ENCODE measurements at regions not wholly inside any gene's neighbourhood (a gene's known extent, or its start where the extent isn't known, plus 50 kb on each side); places are given as distances from the start of the nearest gene placed in this dataset.
"Not testable (repeated sequence)": the region's sequence is repeated elsewhere in the genome, so short reads cannot be mapped to it uniquely, and the experiment has no call there.

- DNase-seq (ENCODE audit: insufficient read length, low spot score) (no peak), FAIRE-seq (no peak)
- TF ChIP-seq CTCF (IDR thresholded peaks at IDR 0.05; ENCODE audit: insufficient read depth, missing control alignments) = no peak
These were observed 316.8 kb downstream of the TUSC7 start for GRCh38 chr3:117026401-117026800.

- no peak for FAIRE-seq
- DNase-seq (ENCODE audit: insufficient read length, low spot score) = no peak
- no peak for TF ChIP-seq CTCF (IDR thresholded peaks at IDR 0.05; ENCODE audit: insufficient read depth, missing control alignments)
These were observed 326.2 kb downstream of the TUSC7 start for GRCh38 chr3:117035745-117036144.

DNA sequence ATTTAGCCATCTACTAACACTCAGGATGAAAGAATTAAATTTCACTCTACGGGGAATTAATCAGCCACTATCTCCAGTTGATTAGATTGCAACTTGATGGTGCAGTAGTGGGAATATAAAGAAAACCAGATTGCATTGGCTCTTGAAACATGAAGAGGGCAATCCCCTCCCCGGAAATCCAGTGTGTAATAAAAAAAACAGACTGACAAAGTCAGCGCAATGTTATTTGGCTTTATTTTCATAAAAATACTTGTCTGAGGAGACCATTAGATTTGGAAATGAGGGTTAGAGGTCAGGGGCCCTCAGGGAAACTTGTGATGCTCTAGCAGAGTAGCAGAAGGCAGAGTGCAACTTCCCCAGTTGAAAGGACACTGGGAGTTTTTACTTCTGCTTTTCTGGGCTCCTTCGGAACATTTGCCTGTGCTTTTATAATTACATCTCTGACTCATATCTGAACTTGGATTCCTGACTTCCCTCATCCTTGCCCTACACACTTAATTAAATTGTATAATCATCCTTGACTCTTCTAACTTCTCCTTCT, 326.8 kb downstream of the TUSC7 start:
- TF ChIP-seq CTCF (IDR thresholded peaks at IDR 0.05; ENCODE audit: insufficient read depth, missing control alignments) = no peak
- FAIRE-seq = no peak
- DNase-seq (ENCODE audit: insufficient read length, low spot score) = no peak

DNA sequence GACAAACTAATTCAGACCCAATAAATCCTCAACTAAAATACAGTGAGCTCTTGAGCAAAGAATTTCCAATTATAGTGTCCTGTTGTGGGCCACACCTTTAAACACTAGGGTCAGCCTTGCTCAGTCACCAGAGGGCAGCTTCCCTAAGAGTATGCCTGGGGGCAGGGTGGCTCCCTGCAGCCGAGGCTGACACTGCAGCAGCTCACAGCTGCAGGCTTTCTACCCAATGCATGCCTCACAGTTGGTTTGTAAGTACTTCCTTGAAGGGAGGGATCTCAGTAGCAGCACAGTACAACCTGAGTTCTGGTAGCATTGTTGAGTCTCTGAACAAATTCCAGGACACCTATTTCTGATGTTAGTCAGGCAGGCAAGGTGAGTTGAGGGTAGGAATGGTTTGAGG, 335.6 kb downstream of the TUSC7 start:
- TF ChIP-seq CTCF (IDR thresholded peaks at IDR 0.05; ENCODE audit: insufficient read depth, missing control alignments) = no peak
- DNase-seq (ENCODE audit: insufficient read length, low spot score) = no peak
- no peak for FAIRE-seq

DNA sequence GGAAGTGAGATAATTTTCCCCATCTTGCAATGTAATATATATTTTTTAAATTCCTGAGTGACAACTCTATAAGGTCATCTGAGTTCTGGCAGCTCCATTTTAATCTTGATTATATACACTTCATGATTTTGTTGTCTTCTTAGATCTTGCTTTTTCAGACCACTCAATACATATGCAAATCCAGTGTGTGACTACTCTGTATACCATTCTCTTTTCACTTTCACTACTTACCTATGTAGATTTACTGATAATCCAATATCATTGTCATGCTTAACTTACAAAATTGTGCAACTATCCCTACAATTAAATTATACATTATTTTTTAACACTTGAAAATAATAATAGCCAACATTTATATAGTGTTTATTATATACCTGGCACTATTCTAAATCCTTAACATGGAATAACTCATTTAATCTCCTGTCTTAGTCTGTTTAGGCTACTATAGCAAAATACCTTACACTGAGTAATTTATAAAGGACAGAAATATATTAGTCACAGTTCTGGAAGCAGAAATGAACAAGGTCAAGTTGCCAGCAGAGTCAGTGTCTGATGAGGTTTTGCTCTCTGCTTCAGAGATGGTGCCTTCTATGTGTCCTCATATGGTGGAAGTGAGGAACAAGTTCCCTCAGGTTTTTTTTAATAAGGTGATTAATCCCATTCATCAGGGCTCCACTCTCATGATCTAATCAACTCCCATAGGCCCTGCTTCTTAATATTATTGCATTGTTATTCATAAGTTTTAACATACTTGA, 338.5 kb downstream of the TUSC7 start:
- no peak for TF ChIP-seq CTCF (IDR thresholded peaks at IDR 0.05; ENCODE audit: insufficient read depth, missing control alignments)
- FAIRE-seq (no peak), DNase-seq (ENCODE audit: insufficient read length, low spot score) (no peak)

- no peak for TF ChIP-seq CTCF (IDR thresholded peaks at IDR 0.05; ENCODE audit: insufficient read depth, missing control alignments)
- DNase-seq (ENCODE audit: insufficient read length, low spot score) (no peak), FAIRE-seq (no peak)
These were observed 342.8 kb downstream of the TUSC7 start for GRCh38 chr3:117052395-117052794.

DNA sequence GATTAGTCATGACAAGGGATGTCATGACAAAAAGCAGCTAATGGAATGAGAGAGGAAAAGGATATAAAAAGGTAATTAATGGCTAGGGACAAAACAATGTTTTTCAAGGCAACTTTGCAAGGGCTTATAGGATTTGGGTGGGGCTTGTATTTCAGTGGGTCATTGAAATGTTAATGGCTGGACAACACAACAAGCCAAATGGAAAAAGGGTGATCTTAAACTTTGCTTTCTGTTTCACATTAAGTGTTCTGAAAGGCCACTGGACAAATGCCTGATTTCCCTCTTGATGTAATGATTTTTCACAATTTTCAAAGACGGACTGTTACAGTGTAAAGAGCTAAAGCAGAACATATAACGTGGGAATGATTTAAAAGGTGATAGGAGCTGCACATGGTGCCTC, 345.0 kb downstream of the TUSC7 start:
- TF ChIP-seq CTCF (IDR thresholded peaks at IDR 0.05; ENCODE audit: insufficient read depth, missing control alignments) = no peak
- FAIRE-seq (no peak), DNase-seq (ENCODE audit: insufficient read length, low spot score) (no peak)

GRCh38 chr3:117056946-117057345, 347.4 kb downstream of the TUSC7 start:
- not testable (repeated sequence) for DNase-seq (ENCODE audit: insufficient read length, low spot score); FAIRE-seq
